ENCODE measurements at regions not wholly inside any gene's neighbourhood (a gene's known extent, or its start where the extent isn't known, plus 50 kb on each side); places are given as distances from the start of the nearest gene placed in this dataset.

DNA sequence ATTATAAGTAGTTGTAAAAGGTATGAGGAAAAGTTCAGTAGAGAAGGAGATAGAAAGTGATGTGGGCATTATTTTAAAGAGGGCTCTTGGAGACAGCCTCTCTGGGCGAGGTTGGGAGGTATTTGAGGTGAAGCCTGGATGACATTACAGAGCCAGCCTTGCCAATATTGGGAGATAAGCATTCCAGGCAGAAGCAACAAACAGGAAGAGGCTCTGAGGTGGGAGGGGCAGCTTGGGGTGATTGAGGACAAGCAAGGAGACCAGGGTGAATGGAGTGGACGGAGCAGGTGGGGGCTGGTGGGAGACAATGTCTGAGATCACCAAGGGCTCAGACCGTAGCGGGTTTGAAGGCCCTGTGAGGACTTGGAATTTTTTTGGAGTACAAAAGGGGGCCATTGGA is 87.3 kb downstream of the DYRK2 start:
- TF ChIP-seq, protein P1, sequence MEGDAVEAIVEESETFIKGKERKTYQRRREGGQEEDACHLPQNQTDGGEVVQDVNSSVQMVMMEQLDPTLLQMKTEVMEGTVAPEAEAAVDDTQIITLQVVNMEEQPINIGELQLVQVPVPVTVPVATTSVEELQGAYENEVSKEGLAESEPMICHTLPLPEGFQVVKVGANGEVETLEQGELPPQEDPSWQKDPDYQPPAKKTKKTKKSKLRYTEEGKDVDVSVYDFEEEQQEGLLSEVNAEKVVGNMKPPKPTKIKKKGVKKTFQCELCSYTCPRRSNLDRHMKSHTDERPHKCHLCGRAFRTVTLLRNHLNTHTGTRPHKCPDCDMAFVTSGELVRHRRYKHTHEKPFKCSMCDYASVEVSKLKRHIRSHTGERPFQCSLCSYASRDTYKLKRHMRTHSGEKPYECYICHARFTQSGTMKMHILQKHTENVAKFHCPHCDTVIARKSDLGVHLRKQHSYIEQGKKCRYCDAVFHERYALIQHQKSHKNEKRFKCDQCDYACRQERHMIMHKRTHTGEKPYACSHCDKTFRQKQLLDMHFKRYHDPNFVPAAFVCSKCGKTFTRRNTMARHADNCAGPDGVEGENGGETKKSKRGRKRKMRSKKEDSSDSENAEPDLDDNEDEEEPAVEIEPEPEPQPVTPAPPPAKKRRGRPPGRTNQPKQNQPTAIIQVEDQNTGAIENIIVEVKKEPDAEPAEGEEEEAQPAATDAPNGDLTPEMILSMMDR (IDR thresholded peaks at IDR 0.05): no peak
- TF ChIP-seq TAF1 (IDR thresholded peaks at IDR 0.05; ENCODE audit: borderline replicate concordance, low read depth, low read length) (no peak), RCOR1 (IDR thresholded peaks at IDR 0.05; ENCODE audit: low read length) (no peak), TEAD4 (IDR thresholded peaks at IDR 0.05; ENCODE audit: borderline replicate concordance, insufficient read depth) (no peak), POLR2AphosphoS5 (IDR thresholded peaks at IDR 0.05; ENCODE audit: low read depth, low read length) (no peak), EP300 (IDR thresholded peaks at IDR 0.05; ENCODE audit: borderline replicate concordance in 1 of 2, low read depth in 1 of 2, low read length in 1 of 2) (no peak)
- TF ChIP-seq, protein P2, sequence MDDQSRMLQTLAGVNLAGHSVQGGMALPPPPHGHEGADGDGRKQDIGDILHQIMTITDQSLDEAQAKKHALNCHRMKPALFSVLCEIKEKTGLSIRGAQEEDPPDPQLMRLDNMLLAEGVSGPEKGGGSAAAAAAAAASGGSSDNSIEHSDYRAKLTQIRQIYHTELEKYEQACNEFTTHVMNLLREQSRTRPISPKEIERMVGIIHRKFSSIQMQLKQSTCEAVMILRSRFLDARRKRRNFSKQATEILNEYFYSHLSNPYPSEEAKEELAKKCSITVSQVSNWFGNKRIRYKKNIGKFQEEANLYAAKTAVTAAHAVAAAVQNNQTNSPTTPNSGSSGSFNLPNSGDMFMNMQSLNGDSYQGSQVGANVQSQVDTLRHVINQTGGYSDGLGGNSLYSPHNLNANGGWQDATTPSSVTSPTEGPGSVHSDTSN (IDR thresholded peaks at IDR 0.05): no peak
- TF ChIP-seq, protein P3, sequence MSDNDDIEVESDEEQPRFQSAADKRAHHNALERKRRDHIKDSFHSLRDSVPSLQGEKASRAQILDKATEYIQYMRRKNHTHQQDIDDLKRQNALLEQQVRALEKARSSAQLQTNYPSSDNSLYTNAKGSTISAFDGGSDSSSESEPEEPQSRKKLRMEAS (IDR thresholded peaks at IDR 0.05; ENCODE audit: low read depth): no peak

All from SK-N-SH (cell line).